Panc1 (cell line): ENCODE measurements at regions not wholly inside any gene's neighbourhood (a gene's known extent, or its start where the extent isn't known, plus 50 kb on each side); places are given as distances from the start of the nearest gene placed in this dataset.

Source experiments
- ATAC-seq: fragments of 200-7000 bp; cut with Tn5 transposase; 2 replicates; pipeline ENCODE4 v1.9.1; 2020; ENCODE audit warnings: mild to moderate bottlenecking, moderate library complexity
- BruUV-seq: library from RNA; stranded (reverse); fragments of 400-500 nt; replicated peaks from 2 replicates; lab custom pipeline; 2021; lab: Mats Ljungman, UMichigan
- CTCF ChIA-PET: fragments of 300-600 bp; sonication (Branson Sonifier 250); formaldehyde crosslinking; loops from one replicate; lab custom pipeline; 2022; ENCODE audit warnings: antibody characterized with exemption; lab: Charles Lee
- POLR2A ChIA-PET: fragments of 300-600 bp; sonication (Branson Sonifier 250); formaldehyde crosslinking; loops from one replicate; lab custom pipeline; 2022; ENCODE audit warnings: antibody characterized with exemption; lab: Charles Lee
- DNase-seq: peaks from one replicate; pipeline ENCODE4 v3.0.0-alpha.2; 2010; ENCODE audit warnings: low read depth, low spot score
- H3K27ac ChIP-seq: 2 replicates; pipeline ENCODE4 v1.5.1; 2011; ENCODE audit warnings: mild to moderate bottlenecking, low read length, inconsistent platforms
- H3K27me3 ChIP-seq: fragments of 200-500 bp; sonication (Bioruptor generic); 2 replicates; pipeline ENCODE4 v1.6.0; 2014; ENCODE audit warnings: low read length, inconsistent platforms; ENCODE audit not compliant: control insufficient read depth, insufficient read depth
- H3K36me3 ChIP-seq: fragments of 200-500 bp; sonication (Bioruptor generic); 2 replicates; pipeline ENCODE4 v1.5.1; 2014; ENCODE audit warnings: inconsistent platforms, mild to moderate bottlenecking, low read length, moderate library complexity; ENCODE audit not compliant: control insufficient read depth, insufficient read depth
- H3K4me1 ChIP-seq: 2 replicates; pipeline ENCODE4 v1.5.1; 2011; ENCODE audit warnings: inconsistent platforms, mild to moderate bottlenecking, low read length, moderate library complexity; ENCODE audit not compliant: control insufficient read depth, insufficient read depth
- H3K4me3 ChIP-seq, 2 experiments: 2 replicates each; pipeline ENCODE4 v1.5.1; 2011 to 2012; ENCODE audit warnings: low read depth in 2 of 2, low read length in 2 of 2, mild to moderate bottlenecking in 2 of 2, inconsistent platforms in 1 of 2, moderate library complexity in 1 of 2
- H3K9me3 ChIP-seq: fragments of 200-500 bp; sonication (Bioruptor generic); 2 replicates; pipeline ENCODE4 v1.5.1; 2014; ENCODE audit warnings: low read depth, mild to moderate bottlenecking, inconsistent platforms, low read length, moderate library complexity; ENCODE audit not compliant: control insufficient read depth, insufficient read depth
- POLR2AphosphoS5 ChIP-seq: IDR thresholded peaks from 2 replicates; pipeline ENCODE4 v1.6.1; 2012; ENCODE audit warnings: mild to moderate bottlenecking, low read depth, low read length, moderate library complexity
- SIN3A ChIP-seq: IDR thresholded peaks from 2 replicates; pipeline ENCODE4 v1.6.1; 2012; ENCODE audit warnings: low read depth, mild to moderate bottlenecking, low read length, moderate library complexity, borderline replicate concordance; ENCODE audit not compliant: insufficient read depth
- TCF7L2 ChIP-seq: IDR thresholded peaks from 2 replicates; pipeline ENCODE4 v1.6.1; 2011; ENCODE audit warnings: mild to moderate bottlenecking, low read depth, low read length, inconsistent platforms
- in situ Hi-C: cut with HindIII; loops from 2 replicates; pipeline ENCODE4 v1.10.0; 2016; ENCODE audit warnings: low sequenced_read_pairs, low pct_unique_long_range_greater_than_20kb
- intact Hi-C: fragments of 100-400 bp; cut with micrococcal nuclease; formaldehyde crosslinking; loops from one replicate; pipeline ENCODE4 v1.10.0; 2022; ENCODE audit not compliant: unreplicated experiment
- TF ChIP-seq, protein P1 (sequence below): fragments of 450-650 bp; IDR thresholded peaks from 2 replicates; pipeline ENCODE4 v1.5.1; 2017; ENCODE audit warnings: mild to moderate bottlenecking
- TF ChIP-seq, protein P2 (sequence below), 2 experiments: IDR thresholded peaks; 2 replicates each; pipeline ENCODE4 v1.6.1; 2011 to 2012; ENCODE audit warnings: low read depth in 2 of 2, control low read depth in 1 of 2, low read length in 1 of 2, mild to moderate bottlenecking in 1 of 2, moderate library complexity in 1 of 2; ENCODE audit not compliant: insufficient read depth in 1 of 2

DNA sequence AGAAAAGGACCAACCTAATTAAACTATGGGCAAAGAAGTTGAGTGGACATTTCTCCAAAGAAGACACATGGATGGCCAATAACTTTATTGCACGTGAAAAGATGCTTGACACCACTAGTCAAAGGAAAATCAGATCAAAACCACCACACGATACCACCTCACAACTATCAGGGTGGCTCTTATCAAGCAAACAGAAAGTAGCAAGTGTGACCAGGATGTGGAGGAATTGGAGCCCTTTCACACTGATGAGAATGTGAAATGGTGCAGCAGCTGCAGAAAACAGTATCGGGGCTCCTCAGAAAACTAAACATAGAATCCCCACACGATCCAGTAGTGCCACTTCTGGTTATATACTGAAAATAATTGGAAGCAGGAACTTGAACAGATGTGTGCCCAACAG is 72.2 kb upstream of the ALKAL2 start:
- POLR2A ChIA-PET = no interaction called here
- intact Hi-C loops = no loop called here
- CTCF ChIA-PET = no interaction called here

DNA sequence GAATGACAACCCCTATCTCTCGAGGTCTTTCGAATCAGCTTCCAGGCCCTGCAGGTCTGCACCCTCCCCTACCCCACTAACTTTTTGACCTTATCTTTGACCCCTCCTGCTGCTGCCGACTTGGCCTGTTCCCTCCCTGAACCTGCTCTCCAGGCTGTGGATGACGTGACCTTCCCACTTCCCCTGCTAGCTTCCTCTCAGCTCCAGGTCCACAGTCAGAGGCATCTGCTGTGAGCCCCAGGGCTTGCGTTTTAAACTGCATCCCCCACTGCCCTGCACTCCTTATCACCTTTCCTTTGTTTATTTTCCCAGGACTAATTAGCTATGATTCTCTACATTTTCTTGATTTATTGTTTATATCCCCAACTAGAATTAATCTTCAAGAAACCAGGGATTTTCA is 71.2 kb upstream of the ALKAL2 start:
- no TSS peak for BruUV-seq
- H3K9me3 ChIP-seq = no peaks in the 10 kb centered on the region
- TF ChIP-seq, protein P1, sequence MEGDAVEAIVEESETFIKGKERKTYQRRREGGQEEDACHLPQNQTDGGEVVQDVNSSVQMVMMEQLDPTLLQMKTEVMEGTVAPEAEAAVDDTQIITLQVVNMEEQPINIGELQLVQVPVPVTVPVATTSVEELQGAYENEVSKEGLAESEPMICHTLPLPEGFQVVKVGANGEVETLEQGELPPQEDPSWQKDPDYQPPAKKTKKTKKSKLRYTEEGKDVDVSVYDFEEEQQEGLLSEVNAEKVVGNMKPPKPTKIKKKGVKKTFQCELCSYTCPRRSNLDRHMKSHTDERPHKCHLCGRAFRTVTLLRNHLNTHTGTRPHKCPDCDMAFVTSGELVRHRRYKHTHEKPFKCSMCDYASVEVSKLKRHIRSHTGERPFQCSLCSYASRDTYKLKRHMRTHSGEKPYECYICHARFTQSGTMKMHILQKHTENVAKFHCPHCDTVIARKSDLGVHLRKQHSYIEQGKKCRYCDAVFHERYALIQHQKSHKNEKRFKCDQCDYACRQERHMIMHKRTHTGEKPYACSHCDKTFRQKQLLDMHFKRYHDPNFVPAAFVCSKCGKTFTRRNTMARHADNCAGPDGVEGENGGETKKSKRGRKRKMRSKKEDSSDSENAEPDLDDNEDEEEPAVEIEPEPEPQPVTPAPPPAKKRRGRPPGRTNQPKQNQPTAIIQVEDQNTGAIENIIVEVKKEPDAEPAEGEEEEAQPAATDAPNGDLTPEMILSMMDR = no peak
- no peak for TF ChIP-seq POLR2AphosphoS5
- TF ChIP-seq, protein P2, sequence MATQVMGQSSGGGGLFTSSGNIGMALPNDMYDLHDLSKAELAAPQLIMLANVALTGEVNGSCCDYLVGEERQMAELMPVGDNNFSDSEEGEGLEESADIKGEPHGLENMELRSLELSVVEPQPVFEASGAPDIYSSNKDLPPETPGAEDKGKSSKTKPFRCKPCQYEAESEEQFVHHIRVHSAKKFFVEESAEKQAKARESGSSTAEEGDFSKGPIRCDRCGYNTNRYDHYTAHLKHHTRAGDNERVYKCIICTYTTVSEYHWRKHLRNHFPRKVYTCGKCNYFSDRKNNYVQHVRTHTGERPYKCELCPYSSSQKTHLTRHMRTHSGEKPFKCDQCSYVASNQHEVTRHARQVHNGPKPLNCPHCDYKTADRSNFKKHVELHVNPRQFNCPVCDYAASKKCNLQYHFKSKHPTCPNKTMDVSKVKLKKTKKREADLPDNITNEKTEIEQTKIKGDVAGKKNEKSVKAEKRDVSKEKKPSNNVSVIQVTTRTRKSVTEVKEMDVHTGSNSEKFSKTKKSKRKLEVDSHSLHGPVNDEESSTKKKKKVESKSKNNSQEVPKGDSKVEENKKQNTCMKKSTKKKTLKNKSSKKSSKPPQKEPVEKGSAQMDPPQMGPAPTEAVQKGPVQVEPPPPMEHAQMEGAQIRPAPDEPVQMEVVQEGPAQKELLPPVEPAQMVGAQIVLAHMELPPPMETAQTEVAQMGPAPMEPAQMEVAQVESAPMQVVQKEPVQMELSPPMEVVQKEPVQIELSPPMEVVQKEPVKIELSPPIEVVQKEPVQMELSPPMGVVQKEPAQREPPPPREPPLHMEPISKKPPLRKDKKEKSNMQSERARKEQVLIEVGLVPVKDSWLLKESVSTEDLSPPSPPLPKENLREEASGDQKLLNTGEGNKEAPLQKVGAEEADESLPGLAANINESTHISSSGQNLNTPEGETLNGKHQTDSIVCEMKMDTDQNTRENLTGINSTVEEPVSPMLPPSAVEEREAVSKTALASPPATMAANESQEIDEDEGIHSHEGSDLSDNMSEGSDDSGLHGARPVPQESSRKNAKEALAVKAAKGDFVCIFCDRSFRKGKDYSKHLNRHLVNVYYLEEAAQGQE (IDR thresholded peaks at IDR 0.05; ENCODE audit: insufficient read depth in 1 of 2, low read depth in 2 of 2, low read length in 1 of 2) = no peak
- TF ChIP-seq SIN3A = no peak
- no peak for TF ChIP-seq TCF7L2
- DNase-seq (no peak), ATAC-seq (no peak)
- no peak overlapping the region for H3K4me3 ChIP-seq
- no peak overlapping the region for H3K27ac ChIP-seq
- ChIA-PET CTCF (no interaction called here), POLR2A (no interaction called here)
- in situ Hi-C loops (no loop called here), intact Hi-C loops (no loop called here)
- peaks cover 29% of the 10 kb centered on the region for H3K27me3 ChIP-seq
- no peaks in the 10 kb centered on the region for H3K4me1 ChIP-seq
- no peaks in the 10 kb centered on the region for H3K36me3 ChIP-seq

More for the DNA sequence above, 72.2 kb upstream of the ALKAL2 start:
- DNase-seq (no peak), ATAC-seq (no peak)
- in situ Hi-C loops = no loop called here
- H3K9me3 ChIP-seq = no peaks in the 10 kb centered on the region
- BruUV-seq = no TSS peak
- no peaks in the 10 kb centered on the region for H3K36me3 ChIP-seq
- H3K27me3 ChIP-seq = peaks cover 35% of the 10 kb centered on the region
- H3K4me3 ChIP-seq = no peak overlapping the region
- no peaks in the 10 kb centered on the region for H3K4me1 ChIP-seq
- no peak overlapping the region for H3K27ac ChIP-seq
- TF ChIP-seq TCF7L2 (no peak), POLR2AphosphoS5 (no peak), SIN3A (no peak)
- TF ChIP-seq, protein P1 = no peak
- TF ChIP-seq, protein P2 (IDR thresholded peaks at IDR 0.05; ENCODE audit: insufficient read depth in 1 of 2, low read depth in 2 of 2, low read length in 1 of 2) = no peak
